ENCODE measurements at regions not wholly inside any gene's neighbourhood (a gene's known extent, or its start where the extent isn't known, plus 50 kb on each side); places are given as distances from the start of the nearest gene placed in this dataset.
"Not testable (repeated sequence)": the region's sequence is repeated elsewhere in the genome, so short reads cannot be mapped to it uniquely, and the experiment has no call there.

DNA sequence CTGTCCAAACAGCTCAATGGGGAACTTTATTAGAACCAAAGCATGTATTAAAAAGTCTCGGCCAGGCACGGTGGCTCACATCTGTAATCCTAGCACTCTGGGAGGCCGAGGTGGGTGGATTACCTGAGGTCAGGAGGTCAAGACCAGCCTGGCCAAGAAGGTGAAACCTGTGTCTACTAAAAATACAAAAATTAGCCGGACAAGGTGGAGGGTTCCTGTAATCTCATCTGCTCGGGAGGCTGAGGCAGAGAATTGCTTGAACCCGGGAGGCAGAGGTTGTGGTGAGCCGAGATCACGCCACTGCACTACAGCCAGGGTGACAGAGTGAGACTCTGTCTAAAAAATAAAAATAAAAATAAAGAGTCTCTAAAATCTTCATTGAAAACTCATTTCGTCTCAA is 132.8 kb upstream of the TPTE start:
- FAIRE-seq; H3K4me1 Mint-ChIP-seq (ENCODE audit: low read depth, unreplicated experiment); H3K9me3 ChIP-seq (ENCODE audit: insufficient read depth, low read depth, low read length): not testable (repeated sequence)

DNA sequence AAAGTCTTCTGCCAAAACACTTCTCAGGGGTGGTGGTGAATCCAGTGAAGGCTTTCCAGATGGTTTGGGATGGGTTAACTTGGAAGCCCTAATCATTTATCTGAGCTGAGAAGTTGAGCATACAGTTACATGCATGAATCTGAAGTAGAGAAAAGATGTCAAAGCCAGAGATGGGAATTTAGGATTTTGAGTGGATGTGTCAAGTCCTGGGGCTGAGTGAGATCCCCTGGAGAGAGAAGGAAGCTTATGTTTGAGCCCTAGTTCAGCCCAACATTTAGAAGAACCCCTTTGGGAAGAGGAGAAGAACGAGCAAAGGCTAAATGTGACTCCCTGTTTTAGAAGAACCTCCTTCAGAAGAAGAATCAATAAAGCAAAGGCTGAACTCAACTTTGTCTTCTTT is 129.1 kb upstream of the TPTE start:
- H3K27me3 Mint-ChIP-seq (ENCODE audit: low read depth, unreplicated experiment); H3K27me3 ChIP-seq (ENCODE audit: insufficient read depth, low read length); H3K27ac Mint-ChIP-seq (ENCODE audit: unreplicated experiment); H3K36me3 Mint-ChIP-seq (ENCODE audit: low read depth, unreplicated experiment); H3K4me1 ChIP-seq (ENCODE audit: insufficient read depth, low read length); H3K36me3 ChIP-seq (ENCODE audit: insufficient read depth, low read length); H3K9me3 ChIP-seq (ENCODE audit: insufficient read depth, low read depth, low read length); H3K4me2 ChIP-seq (ENCODE audit: low read length); FAIRE-seq; H3K4me3 Mint-ChIP-seq (ENCODE audit: unreplicated experiment); H4K20me1 ChIP-seq (ENCODE audit: insufficient read depth, low read length); H3K4me1 Mint-ChIP-seq (ENCODE audit: low read depth, unreplicated experiment); H3K27ac ChIP-seq (ENCODE audit: low read depth, low read length); H3K9me3 Mint-ChIP-seq (ENCODE audit: unreplicated experiment); H3K4me3 ChIP-seq (ENCODE audit: insufficient read depth, low read depth, low read length); DNase-seq (ENCODE audit: low read depth); H3K79me2 ChIP-seq (ENCODE audit: insufficient read depth, low read length); H3K9ac ChIP-seq (ENCODE audit: low read length); H2AFZ ChIP-seq (ENCODE audit: low read depth, low read length): not testable (repeated sequence)

More for the DNA sequence above, 132.8 kb upstream of the TPTE start:
- not testable (repeated sequence) for H4K20me1 ChIP-seq (ENCODE audit: insufficient read depth, low read length); H3K36me3 Mint-ChIP-seq (ENCODE audit: low read depth, unreplicated experiment); H2AFZ ChIP-seq (ENCODE audit: low read depth, low read length); H3K36me3 ChIP-seq (ENCODE audit: insufficient read depth, low read length); H3K4me1 ChIP-seq (ENCODE audit: insufficient read depth, low read length); H3K27me3 ChIP-seq (ENCODE audit: insufficient read depth, low read length); H3K4me3 Mint-ChIP-seq (ENCODE audit: unreplicated experiment); H3K27me3 Mint-ChIP-seq (ENCODE audit: low read depth, unreplicated experiment); H3K4me3 ChIP-seq (ENCODE audit: insufficient read depth, low read depth, low read length); H3K9me3 Mint-ChIP-seq (ENCODE audit: unreplicated experiment); H3K27ac Mint-ChIP-seq (ENCODE audit: unreplicated experiment); H3K4me2 ChIP-seq (ENCODE audit: low read length); DNase-seq (ENCODE audit: low read depth); H3K79me2 ChIP-seq (ENCODE audit: insufficient read depth, low read length); H3K9ac ChIP-seq (ENCODE audit: low read length); H3K27ac ChIP-seq (ENCODE audit: low read depth, low read length)

DNA sequence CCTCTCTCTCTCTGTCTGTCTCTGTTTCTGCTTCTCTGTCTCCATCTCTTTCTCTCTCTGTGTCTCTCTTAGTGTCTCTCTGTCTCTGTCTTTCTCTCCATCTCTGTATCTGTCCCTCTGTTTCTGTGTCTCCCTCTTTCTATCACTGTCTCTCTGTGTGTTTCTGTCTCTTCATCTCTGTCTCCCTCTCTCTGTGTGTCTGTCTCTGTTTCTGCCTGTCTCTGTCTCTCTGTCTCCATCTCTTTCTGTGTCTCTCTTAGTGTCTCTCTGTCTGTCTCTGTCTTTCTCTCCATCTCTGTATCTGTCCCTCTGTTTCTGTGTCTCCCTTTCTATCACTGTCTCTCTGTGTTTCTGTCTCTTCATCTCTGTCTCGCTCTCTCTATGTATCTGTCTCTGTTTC is 125.4 kb upstream of the TPTE start:
- H2AFZ ChIP-seq (ENCODE audit: low read depth, low read length); H3K9me3 ChIP-seq (ENCODE audit: insufficient read depth, low read depth, low read length); H3K9ac ChIP-seq (ENCODE audit: low read length); H3K9me3 Mint-ChIP-seq (ENCODE audit: unreplicated experiment); H3K79me2 ChIP-seq (ENCODE audit: insufficient read depth, low read length); H3K36me3 Mint-ChIP-seq (ENCODE audit: low read depth, unreplicated experiment); H3K27ac Mint-ChIP-seq (ENCODE audit: unreplicated experiment); DNase-seq (ENCODE audit: low read depth); H3K27me3 Mint-ChIP-seq (ENCODE audit: low read depth, unreplicated experiment); H4K20me1 ChIP-seq (ENCODE audit: insufficient read depth, low read length); H3K4me3 ChIP-seq (ENCODE audit: insufficient read depth, low read depth, low read length); H3K27me3 ChIP-seq (ENCODE audit: insufficient read depth, low read length); H3K4me2 ChIP-seq (ENCODE audit: low read length); H3K4me3 Mint-ChIP-seq (ENCODE audit: unreplicated experiment); FAIRE-seq; H3K27ac ChIP-seq (ENCODE audit: low read depth, low read length); H3K4me1 Mint-ChIP-seq (ENCODE audit: low read depth, unreplicated experiment); H3K4me1 ChIP-seq (ENCODE audit: insufficient read depth, low read length); H3K36me3 ChIP-seq (ENCODE audit: insufficient read depth, low read length): not testable (repeated sequence)

DNA sequence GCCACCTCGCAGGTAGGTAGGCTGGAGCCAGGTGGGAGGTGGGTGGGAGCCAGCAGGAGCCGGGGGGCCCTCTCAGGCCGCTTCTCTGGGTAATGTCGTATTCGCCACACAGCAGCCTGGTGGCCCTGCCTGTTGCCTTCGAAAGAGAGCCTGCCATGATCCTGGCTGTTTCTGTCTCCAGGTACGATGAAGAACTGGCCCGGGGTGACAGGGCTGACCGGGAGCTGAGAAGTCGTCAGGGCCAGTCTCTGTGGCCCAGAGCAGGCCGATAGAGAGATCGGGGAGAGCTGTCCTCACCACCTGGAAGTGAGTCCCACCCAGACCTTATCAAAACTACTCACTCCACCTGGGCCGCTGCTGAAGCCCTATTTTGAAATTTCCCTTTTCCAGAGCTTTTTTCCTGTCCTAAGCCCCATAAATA is 123.9 kb upstream of the TPTE start:
- H3K4me2 ChIP-seq (ENCODE audit: low read length); H3K79me2 ChIP-seq (ENCODE audit: insufficient read depth, low read length); FAIRE-seq; H3K9me3 Mint-ChIP-seq (ENCODE audit: unreplicated experiment); H3K4me3 ChIP-seq (ENCODE audit: insufficient read depth, low read depth, low read length); H3K27me3 Mint-ChIP-seq (ENCODE audit: low read depth, unreplicated experiment); H4K20me1 ChIP-seq (ENCODE audit: insufficient read depth, low read length); H3K9me3 ChIP-seq (ENCODE audit: insufficient read depth, low read depth, low read length); H3K4me1 ChIP-seq (ENCODE audit: insufficient read depth, low read length); H3K27me3 ChIP-seq (ENCODE audit: insufficient read depth, low read length); H2AFZ ChIP-seq (ENCODE audit: low read depth, low read length); H3K27ac Mint-ChIP-seq (ENCODE audit: unreplicated experiment); H3K36me3 Mint-ChIP-seq (ENCODE audit: low read depth, unreplicated experiment); H3K9ac ChIP-seq (ENCODE audit: low read length); H3K36me3 ChIP-seq (ENCODE audit: insufficient read depth, low read length); H3K4me3 Mint-ChIP-seq (ENCODE audit: unreplicated experiment); H3K4me1 Mint-ChIP-seq (ENCODE audit: low read depth, unreplicated experiment); H3K27ac ChIP-seq (ENCODE audit: low read depth, low read length); DNase-seq (ENCODE audit: low read depth): not testable (repeated sequence)

DNA sequence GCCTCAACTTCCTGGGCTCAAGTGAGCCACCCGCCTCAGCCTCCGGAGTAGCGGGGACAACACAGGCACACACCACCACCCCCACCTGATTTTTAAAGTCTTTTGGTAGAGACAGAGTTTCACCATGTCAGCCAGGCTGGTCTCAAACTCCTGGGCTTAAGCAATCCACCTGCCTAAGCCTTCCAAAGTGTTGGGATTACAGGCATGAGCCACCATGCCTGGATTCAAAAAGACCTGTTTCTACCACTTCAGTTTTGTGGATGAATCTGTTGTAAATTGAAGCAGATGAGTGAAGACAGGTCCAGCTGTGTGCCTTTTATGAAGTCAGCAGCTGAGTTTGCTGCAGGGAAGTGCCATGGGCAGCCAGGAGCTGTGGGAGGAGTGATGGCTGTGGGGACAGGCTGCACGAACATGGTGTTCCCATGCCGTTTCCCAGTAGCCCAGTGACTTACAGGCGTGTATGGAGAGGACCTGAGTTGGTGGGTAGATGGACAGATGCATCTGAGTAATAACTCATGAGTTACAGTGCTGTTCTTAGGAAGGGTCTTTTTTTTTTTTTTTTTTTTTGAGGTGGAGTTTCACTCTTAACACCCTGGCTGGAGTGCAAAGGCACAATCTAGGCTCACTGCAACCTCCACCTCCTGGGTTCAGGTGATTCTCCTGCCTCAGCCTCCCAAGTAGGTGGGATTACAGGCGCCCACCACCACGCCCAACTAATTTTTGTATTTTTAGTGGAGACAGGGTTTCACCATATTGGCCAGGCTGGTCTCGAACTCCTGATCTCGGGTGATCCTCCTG is 122.5 kb upstream of the TPTE start:
- H3K4me3 ChIP-seq (ENCODE audit: insufficient read depth, low read depth, low read length); H3K9me3 Mint-ChIP-seq (ENCODE audit: unreplicated experiment); H3K36me3 Mint-ChIP-seq (ENCODE audit: low read depth, unreplicated experiment); H3K27ac Mint-ChIP-seq (ENCODE audit: unreplicated experiment); H2AFZ ChIP-seq (ENCODE audit: low read depth, low read length); H3K9ac ChIP-seq (ENCODE audit: low read length); H3K4me3 Mint-ChIP-seq (ENCODE audit: unreplicated experiment); H3K27me3 Mint-ChIP-seq (ENCODE audit: low read depth, unreplicated experiment); H3K4me1 ChIP-seq (ENCODE audit: insufficient read depth, low read length); H3K27ac ChIP-seq (ENCODE audit: low read depth, low read length); FAIRE-seq; H3K79me2 ChIP-seq (ENCODE audit: insufficient read depth, low read length); H4K20me1 ChIP-seq (ENCODE audit: insufficient read depth, low read length); H3K36me3 ChIP-seq (ENCODE audit: insufficient read depth, low read length); H3K4me1 Mint-ChIP-seq (ENCODE audit: low read depth, unreplicated experiment); H3K27me3 ChIP-seq (ENCODE audit: insufficient read depth, low read length); H3K4me2 ChIP-seq (ENCODE audit: low read length); DNase-seq (ENCODE audit: low read depth): not testable (repeated sequence)
- peaks cover 13% of the 10 kb centered on the region for H3K9me3 ChIP-seq (ENCODE audit: insufficient read depth, low read depth, low read length)

DNA sequence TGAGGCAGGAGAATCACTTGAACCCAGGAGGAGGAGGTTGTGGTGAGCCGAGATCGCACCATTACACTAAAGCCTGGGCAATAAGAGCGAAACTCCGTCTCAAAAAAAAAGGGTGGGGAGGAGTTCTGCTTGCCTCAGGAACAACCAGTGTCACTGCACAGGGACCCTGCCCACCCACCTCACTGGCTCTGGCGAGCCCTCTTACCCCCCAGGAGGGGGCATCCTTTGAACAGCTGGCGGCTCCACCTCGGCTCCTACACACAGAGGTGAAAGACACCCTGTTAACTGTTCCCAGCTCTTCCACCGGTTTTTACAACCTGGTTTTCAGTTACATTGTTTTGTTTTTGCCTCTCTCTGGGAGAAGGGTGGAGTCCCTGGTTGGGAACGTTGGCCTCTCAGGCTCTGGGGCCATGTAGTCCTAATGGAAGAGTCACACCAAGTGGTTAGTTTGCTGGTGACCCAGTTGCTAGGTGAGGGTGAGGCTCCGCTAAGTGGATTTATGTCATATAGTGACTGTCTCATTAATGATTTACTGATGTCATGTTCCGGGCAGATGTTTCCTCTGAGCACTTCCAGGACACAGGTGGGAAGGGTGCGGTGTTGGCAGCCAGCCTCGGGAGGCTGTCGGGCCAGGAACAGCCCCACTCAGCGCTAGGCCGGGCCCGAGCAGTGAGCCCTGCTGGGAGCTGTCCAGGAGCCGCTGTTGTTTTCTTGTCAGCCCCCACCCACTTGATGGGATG is 120.6 kb upstream of the TPTE start:
- H3K27me3 Mint-ChIP-seq (ENCODE audit: low read depth, unreplicated experiment); H3K27me3 ChIP-seq (ENCODE audit: insufficient read depth, low read length); H3K27ac ChIP-seq (ENCODE audit: low read depth, low read length); H4K20me1 ChIP-seq (ENCODE audit: insufficient read depth, low read length); H3K36me3 Mint-ChIP-seq (ENCODE audit: low read depth, unreplicated experiment); H3K79me2 ChIP-seq (ENCODE audit: insufficient read depth, low read length); H3K4me3 Mint-ChIP-seq (ENCODE audit: unreplicated experiment); H3K4me1 ChIP-seq (ENCODE audit: insufficient read depth, low read length); DNase-seq (ENCODE audit: low read depth); H3K4me2 ChIP-seq (ENCODE audit: low read length); H3K27ac Mint-ChIP-seq (ENCODE audit: unreplicated experiment); H3K36me3 ChIP-seq (ENCODE audit: insufficient read depth, low read length); H3K9ac ChIP-seq (ENCODE audit: low read length); H3K4me3 ChIP-seq (ENCODE audit: insufficient read depth, low read depth, low read length); H2AFZ ChIP-seq (ENCODE audit: low read depth, low read length); H3K4me1 Mint-ChIP-seq (ENCODE audit: low read depth, unreplicated experiment); FAIRE-seq: not testable (repeated sequence)
- H3K9me3 Mint-ChIP-seq (ENCODE audit: unreplicated experiment) = peaks cover 12% of the 10 kb centered on the region
- peaks cover 13% of the 10 kb centered on the region for H3K9me3 ChIP-seq (ENCODE audit: insufficient read depth, low read depth, low read length)

All from astrocyte (in vitro differentiated cells and primary cell).